Endothelial cell (in vitro differentiated cells): ENCODE measurements at regions not wholly inside any gene's neighbourhood (a gene's known extent, or its start where the extent isn't known, plus 50 kb on each side); places are given as distances from the start of the nearest gene placed in this dataset.

Experiments used
- DNase-seq: peaks from one replicate; pipeline ENCODE4 v3.0.0; 2021; ENCODE audit warnings: low spot score
- H3K27ac Mint-ChIP-seq: one replicate; pipeline ENCODE4 v1.8.0; 2021; ENCODE audit warnings: mixed read lengths, inconsistent platforms; ENCODE audit not compliant: unreplicated experiment
- H3K27me3 Mint-ChIP-seq: one replicate; pipeline ENCODE4 v1.8.0; 2021; ENCODE audit warnings: mild to moderate bottlenecking, moderate library complexity, mixed read lengths, inconsistent platforms; ENCODE audit not compliant: unreplicated experiment
- H3K36me3 Mint-ChIP-seq: one replicate; pipeline ENCODE4 v1.8.0; 2021; ENCODE audit warnings: mild to moderate bottlenecking, low read depth, mixed read lengths, inconsistent platforms; ENCODE audit not compliant: unreplicated experiment
- H3K4me1 Mint-ChIP-seq: one replicate; pipeline ENCODE4 v1.8.0; 2021; ENCODE audit warnings: mild to moderate bottlenecking, mixed read lengths, inconsistent platforms; ENCODE audit not compliant: unreplicated experiment
- H3K4me3 Mint-ChIP-seq: one replicate; pipeline ENCODE4 v1.8.0; 2021; ENCODE audit warnings: mild to moderate bottlenecking, mixed read lengths, inconsistent platforms; ENCODE audit not compliant: unreplicated experiment
- H3K9me3 Mint-ChIP-seq: one replicate; pipeline ENCODE4 v1.8.0; 2021; ENCODE audit warnings: mixed read lengths, inconsistent platforms; ENCODE audit not compliant: unreplicated experiment
- TF ChIP-seq, protein P1 (sequence below): fragments of 200-600 bp; sonication (generic); IDR thresholded peaks from one replicate; pipeline ENCODE4 v1.5.0; 2021; ENCODE audit warnings: antibody characterized with exemption; ENCODE audit not compliant: unreplicated experiment

DNA sequence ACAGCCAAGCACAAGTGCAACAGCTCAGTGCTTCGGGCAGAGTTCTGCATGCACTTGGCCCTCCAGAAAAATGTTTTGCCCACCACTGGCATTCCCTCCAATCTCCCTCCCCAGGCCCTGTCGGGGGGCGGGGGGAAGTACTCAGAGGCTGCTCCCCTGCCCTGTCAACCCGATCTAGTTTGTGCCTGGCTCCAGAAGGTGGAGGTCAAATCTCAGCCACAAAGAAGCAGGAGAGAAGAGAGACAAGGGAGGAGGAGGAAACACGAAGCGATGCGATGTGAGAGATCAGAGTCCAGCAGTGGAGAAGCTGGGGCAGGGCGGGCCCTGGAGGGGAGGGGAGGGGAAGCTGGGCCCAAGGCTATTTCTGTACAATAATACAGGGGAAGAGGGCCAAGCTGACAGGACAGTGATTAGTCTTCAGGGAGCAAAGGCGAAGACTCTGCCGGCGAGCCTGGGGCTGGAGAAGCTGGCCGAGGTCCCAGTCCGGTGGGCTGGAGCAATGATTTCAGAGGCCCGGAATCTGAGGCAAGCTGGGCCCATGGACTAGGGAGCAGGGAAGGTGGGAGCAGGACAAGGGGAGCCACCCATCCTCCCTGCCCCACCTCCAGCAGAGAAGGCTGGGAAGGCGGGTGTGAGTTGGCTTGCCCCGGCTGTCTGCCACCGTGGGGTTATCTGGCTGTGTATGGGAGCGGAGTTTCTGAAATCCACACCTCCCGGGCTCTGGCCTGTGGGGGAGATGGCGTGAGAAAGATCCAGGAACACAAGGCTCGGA is 167.1 kb downstream of the EFNB1 start:
- peaks cover 1% of the 10 kb centered on the region for H3K27me3 Mint-ChIP-seq
- no peaks in the 10 kb centered on the region for H3K4me1 Mint-ChIP-seq
- H3K27ac Mint-ChIP-seq: no peak overlapping the region
- DNase-seq: no peak
- H3K36me3 Mint-ChIP-seq: no peaks in the 10 kb centered on the region
- no peak overlapping the region for H3K4me3 Mint-ChIP-seq
- TF ChIP-seq, protein P1, sequence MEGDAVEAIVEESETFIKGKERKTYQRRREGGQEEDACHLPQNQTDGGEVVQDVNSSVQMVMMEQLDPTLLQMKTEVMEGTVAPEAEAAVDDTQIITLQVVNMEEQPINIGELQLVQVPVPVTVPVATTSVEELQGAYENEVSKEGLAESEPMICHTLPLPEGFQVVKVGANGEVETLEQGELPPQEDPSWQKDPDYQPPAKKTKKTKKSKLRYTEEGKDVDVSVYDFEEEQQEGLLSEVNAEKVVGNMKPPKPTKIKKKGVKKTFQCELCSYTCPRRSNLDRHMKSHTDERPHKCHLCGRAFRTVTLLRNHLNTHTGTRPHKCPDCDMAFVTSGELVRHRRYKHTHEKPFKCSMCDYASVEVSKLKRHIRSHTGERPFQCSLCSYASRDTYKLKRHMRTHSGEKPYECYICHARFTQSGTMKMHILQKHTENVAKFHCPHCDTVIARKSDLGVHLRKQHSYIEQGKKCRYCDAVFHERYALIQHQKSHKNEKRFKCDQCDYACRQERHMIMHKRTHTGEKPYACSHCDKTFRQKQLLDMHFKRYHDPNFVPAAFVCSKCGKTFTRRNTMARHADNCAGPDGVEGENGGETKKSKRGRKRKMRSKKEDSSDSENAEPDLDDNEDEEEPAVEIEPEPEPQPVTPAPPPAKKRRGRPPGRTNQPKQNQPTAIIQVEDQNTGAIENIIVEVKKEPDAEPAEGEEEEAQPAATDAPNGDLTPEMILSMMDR: no peak
- no peaks in the 10 kb centered on the region for H3K9me3 Mint-ChIP-seq

DNA sequence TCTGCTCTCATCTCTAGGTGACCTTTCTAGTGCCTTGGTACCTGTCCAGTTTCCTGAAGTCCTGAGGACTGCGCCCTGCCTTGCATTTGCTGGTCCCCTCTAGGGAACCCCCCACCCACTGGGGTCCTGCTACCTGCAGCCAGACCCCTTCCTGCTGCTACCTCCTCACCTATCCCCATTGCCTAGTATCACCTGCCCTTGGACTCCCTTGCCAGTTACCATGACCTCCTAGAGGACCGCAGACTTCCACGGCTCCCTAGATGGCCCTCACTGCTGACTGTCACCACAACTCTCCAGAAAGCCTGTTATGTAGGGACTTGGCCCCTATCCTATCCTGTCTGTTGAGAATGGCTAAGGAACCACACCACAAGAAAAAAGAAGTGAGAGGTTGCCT is 166.6 kb downstream of the EFNB1 start:
- no peak for DNase-seq
- TF ChIP-seq, protein P1: no peak
- Mint-ChIP-seq H3K4me1 (no peaks in the 10 kb centered on the region), H3K27ac (no peak overlapping the region), H3K36me3 (no peaks in the 10 kb centered on the region), H3K4me3 (no peak overlapping the region), H3K9me3 (no peaks in the 10 kb centered on the region), H3K27me3 (peaks cover 1% of the 10 kb centered on the region)

DNA sequence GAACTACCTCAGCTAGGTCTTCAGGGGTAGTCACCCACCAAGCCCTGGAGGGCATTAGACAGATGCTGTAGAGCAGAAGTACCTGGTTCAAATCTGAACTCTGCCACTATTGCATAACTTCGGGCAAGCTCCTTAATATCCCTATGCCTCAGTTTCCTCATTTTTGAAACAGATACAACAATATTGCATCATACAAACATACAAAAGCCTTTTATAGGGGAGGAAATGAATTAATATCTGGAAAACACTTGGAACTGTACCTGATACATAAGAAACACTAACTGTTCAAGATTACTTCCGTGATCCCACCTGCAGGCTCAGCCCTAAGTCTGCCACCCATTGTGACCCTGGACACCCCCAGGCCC is 166.1 kb downstream of the EFNB1 start:
- no peaks in the 10 kb centered on the region for H3K4me1 Mint-ChIP-seq
- peaks cover 1% of the 10 kb centered on the region for H3K27me3 Mint-ChIP-seq
- no peak overlapping the region for H3K4me3 Mint-ChIP-seq
- no peaks in the 10 kb centered on the region for H3K9me3 Mint-ChIP-seq
- DNase-seq: no peak
- TF ChIP-seq, protein P1: no peak
- no peak overlapping the region for H3K27ac Mint-ChIP-seq
- no peaks in the 10 kb centered on the region for H3K36me3 Mint-ChIP-seq

DNA sequence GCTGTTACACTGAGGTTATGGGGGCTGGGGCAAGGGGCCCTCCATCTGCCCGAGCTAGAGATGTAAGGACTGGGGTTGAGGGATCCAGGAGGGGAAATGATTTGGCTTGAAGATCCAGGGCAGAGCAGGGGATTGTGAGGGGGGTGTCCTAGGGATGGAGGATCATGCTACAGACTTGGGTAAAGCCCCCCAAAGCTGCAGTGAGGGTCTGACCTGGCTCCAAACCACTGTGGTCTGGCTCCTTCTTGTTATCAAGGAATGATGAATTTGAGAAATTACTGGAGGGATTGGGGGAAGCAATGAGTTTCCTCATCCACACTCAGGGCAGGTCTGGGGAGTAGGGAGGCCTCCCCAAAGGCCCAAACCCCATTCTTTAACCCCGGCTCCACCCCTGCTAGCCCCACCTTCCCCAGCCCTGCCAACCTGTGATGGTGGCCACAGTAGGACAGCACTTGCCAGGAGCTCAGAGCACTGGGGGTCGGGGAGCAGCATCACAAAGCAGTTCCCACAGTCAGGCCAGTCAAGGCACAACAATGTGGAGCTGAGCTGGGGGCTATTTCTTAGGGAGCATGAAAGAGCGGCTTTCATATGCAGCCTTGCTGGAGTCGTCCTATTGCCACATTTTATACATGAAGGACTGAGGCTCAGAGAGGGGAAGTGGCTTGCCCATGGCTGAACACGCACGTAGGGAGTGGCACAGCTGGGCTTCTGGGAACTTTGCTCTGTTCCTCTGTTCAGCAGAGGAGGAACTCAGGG is 165.5 kb downstream of the EFNB1 start:
- H3K27ac Mint-ChIP-seq: no peak overlapping the region
- H3K9me3 Mint-ChIP-seq: no peaks in the 10 kb centered on the region
- H3K4me1 Mint-ChIP-seq: no peaks in the 10 kb centered on the region
- H3K36me3 Mint-ChIP-seq: no peaks in the 10 kb centered on the region
- no peak overlapping the region for H3K4me3 Mint-ChIP-seq
- TF ChIP-seq, protein P1: no peak
- DNase-seq: no peak
- H3K27me3 Mint-ChIP-seq: peaks cover 1% of the 10 kb centered on the region

DNA sequence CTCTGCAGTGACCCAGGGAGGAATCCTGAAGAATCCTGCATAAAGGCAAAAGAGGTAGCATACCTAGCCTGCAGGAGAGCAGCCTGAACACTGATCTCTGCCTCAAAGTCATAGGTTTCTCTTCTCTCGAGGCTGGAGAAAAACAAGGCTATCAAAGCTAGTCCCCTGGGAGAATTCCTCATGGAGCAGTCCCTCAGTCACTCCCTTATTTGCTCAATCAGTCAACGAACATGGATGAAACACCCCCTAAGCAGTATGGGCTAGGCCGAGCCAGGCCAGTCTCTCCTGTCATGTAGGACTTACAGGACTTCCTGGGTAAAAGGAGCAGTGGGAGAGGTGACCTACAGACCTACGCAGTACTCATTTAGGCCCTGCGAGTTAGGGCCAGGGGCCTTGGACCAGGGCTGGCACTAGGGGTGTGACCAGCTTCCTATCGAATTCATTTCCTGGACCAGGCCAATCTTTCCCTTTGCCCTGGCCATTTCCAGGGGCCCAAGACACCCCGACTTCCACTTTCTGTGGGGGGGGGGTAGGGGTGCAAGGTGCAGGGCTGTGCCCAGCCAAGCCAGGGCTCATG is 164.1 kb downstream of the EFNB1 start:
- Mint-ChIP-seq H3K36me3 (no peaks in the 10 kb centered on the region), H3K4me3 (no peak overlapping the region), H3K4me1 (no peaks in the 10 kb centered on the region), H3K27ac (no peak overlapping the region), H3K9me3 (no peaks in the 10 kb centered on the region), H3K27me3 (peaks cover 1% of the 10 kb centered on the region)
- TF ChIP-seq, protein P1: no peak
- DNase-seq: no peak
